GM12891 (cell line): ENCODE measurements at regions not wholly inside any gene's neighbourhood (a gene's known extent, or its start where the extent isn't known, plus 50 kb on each side); places are given as distances from the start of the nearest gene placed in this dataset.

Source experiments
- PAX5 ChIP-seq: IDR thresholded peaks from 2 replicates; pipeline ENCODE4 v1.6.1; 2011; ENCODE audit warnings: low read length, moderate library complexity, mild to moderate bottlenecking; ENCODE audit not compliant: insufficient read depth, severe bottlenecking
- POLR2A ChIP-seq: IDR thresholded peaks from 2 replicates; pipeline ENCODE4 v1.6.1; 2011; ENCODE audit warnings: low read depth, low read length, control low read depth
- POLR2AphosphoS5 ChIP-seq: IDR thresholded peaks from 2 replicates; pipeline ENCODE4 v1.6.1; 2011; ENCODE audit warnings: low read depth, low read length, control low read depth

DNA sequence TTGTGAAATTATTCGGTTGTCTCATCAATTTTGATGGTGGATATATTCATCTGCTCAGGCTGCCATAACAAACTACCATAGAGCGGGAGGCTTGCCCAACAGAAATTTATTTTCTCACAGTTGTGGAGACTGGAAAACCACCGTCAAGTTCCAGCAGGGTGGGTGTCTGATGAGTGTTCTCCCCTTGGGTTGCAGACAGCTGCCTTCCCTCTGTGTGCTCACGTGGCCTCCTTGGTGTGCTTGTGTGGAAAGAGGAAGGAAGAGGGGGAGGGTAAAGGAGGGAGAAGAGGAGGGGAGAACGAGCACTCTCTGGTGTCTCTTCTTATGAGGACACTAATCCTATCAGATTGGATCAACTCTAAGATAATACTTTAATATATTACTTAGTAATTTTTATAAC, 123.8 kb upstream of the TEX13D start:
- TF ChIP-seq POLR2AphosphoS5 (no peak), PAX5 (no peak), POLR2A (no peak)
